GM12864 (cell line): ENCODE measurements at regions not wholly inside any gene's neighbourhood (a gene's known extent, or its start where the extent isn't known, plus 50 kb on each side); places are given as distances from the start of the nearest gene placed in this dataset.
"Not testable (repeated sequence)": the region's sequence is repeated elsewhere in the genome, so short reads cannot be mapped to it uniquely, and the experiment has no call there.

Experiments used
- DNase-seq: peaks from one replicate; pipeline ENCODE4 v3.0.0-alpha.2; 2011; ENCODE audit warnings: low read depth
- H3K4me3 ChIP-seq: 2 replicates; pipeline ENCODE4 v1.5.1; 2011; ENCODE audit warnings: mild to moderate bottlenecking, low read depth, low read length, control low read depth
- CTCF ChIP-seq: IDR thresholded peaks from 2 replicates; pipeline ENCODE4 v1.5.1; 2011; ENCODE audit warnings: low read depth, mild to moderate bottlenecking, moderate library complexity, low read length, control low read depth, inconsistent platforms; ENCODE audit errors: missing control alignments

- DNase-seq: no peak
- no peak overlapping the region for H3K4me3 ChIP-seq
- no peak for TF ChIP-seq CTCF
Observed at GRCh38 chr13:104534847-104535246, 1468.6 kb upstream of the SLC10A2 start.

GRCh38 chr13:104532132-104532531 is 1465.9 kb upstream of the SLC10A2 start:
- H3K4me3 ChIP-seq: no peak overlapping the region
- DNase-seq: no peak
- TF ChIP-seq CTCF: no peak

GRCh38 chr13:104530741-104531140 is 1464.5 kb upstream of the SLC10A2 start:
- DNase-seq: no peak

GRCh38 chr13:104526561-104526960 is 1460.3 kb upstream of the SLC10A2 start:
- no peak overlapping the region for H3K4me3 ChIP-seq
- DNase-seq: no peak
- no peak for TF ChIP-seq CTCF

More at GRCh38 chr13:104530741-104531140, 1464.5 kb upstream of the SLC10A2 start:
- TF ChIP-seq CTCF: no peak
- no peak overlapping the region for H3K4me3 ChIP-seq

- no peak overlapping the region for H3K4me3 ChIP-seq
- no peak for TF ChIP-seq CTCF
- DNase-seq: no peak
Observed at GRCh38 chr13:104525467-104525866, 1459.2 kb upstream of the SLC10A2 start.

- H3K4me3 ChIP-seq: no peak overlapping the region
- DNase-seq: no peak
- no peak for TF ChIP-seq CTCF
Observed at GRCh38 chr13:104522235-104523072, 1456.2 kb upstream of the SLC10A2 start.

GRCh38 chr13:104510422-104510821 is 1444.2 kb upstream of the SLC10A2 start:
- no peak for TF ChIP-seq CTCF
- no peak for DNase-seq
- H3K4me3 ChIP-seq: no peak overlapping the region

GRCh38 chr13:104493502-104493901 is 1427.3 kb upstream of the SLC10A2 start:
- DNase-seq, H3K4me3 ChIP-seq: not testable (repeated sequence)
